H7 (cell line): ENCODE measurements at regions not wholly inside any gene's neighbourhood (a gene's known extent, or its start where the extent isn't known, plus 50 kb on each side); places are given as distances from the start of the nearest gene placed in this dataset.
"Not testable (repeated sequence)": the region's sequence is repeated elsewhere in the genome, so short reads cannot be mapped to it uniquely, and the experiment has no call there.

Experiments used
- DNase-seq: peaks from one replicate; pipeline ENCODE4 v3.0.0; 2012
- H3K27me3 ChIP-seq: 2 replicates; pipeline ENCODE4 v1.6.0; 2011; ENCODE audit warnings: mild to moderate bottlenecking, low read length; ENCODE audit not compliant: control insufficient read depth, insufficient read depth
- H3K36me3 ChIP-seq: replicated peaks from 2 replicates; pipeline ENCODE4 v1.5.1; 2011; ENCODE audit warnings: low read length; ENCODE audit not compliant: control insufficient read depth, insufficient read depth
- H3K4me3 ChIP-seq: 2 replicates; pipeline ENCODE4 v1.5.1; 2011; ENCODE audit warnings: low read depth, mild to moderate bottlenecking, control low read depth, low read length, moderate library complexity; ENCODE audit not compliant: insufficient read depth

- no peak for DNase-seq
- Histone ChIP-seq H3K4me3 (no peak overlapping the region), H3K36me3 (no peaks in the 10 kb centered on the region), H3K27me3 (no peaks in the 10 kb centered on the region)
These were observed 617.7 kb upstream of the CDH11 start for GRCh38 chr16:65739518-65739917.

GRCh38 chr16:65737831-65738230 is 616.0 kb upstream of the CDH11 start:
- no peaks in the 10 kb centered on the region for H3K36me3 ChIP-seq
- no peaks in the 10 kb centered on the region for H3K27me3 ChIP-seq
- no peak overlapping the region for H3K4me3 ChIP-seq
- no peak for DNase-seq

GRCh38 chr16:65735615-65736014 is 613.8 kb upstream of the CDH11 start:
- not testable (repeated sequence) for H3K4me3 ChIP-seq, H3K27me3 ChIP-seq, DNase-seq, H3K36me3 ChIP-seq

- Histone ChIP-seq H3K27me3 (no peaks in the 10 kb centered on the region), H3K4me3 (no peak overlapping the region), H3K36me3 (no peaks in the 10 kb centered on the region)
- no peak for DNase-seq
These were observed 611.9 kb upstream of the CDH11 start for GRCh38 chr16:65733721-65734120.

GRCh38 chr16:65731833-65732232 is 610.0 kb upstream of the CDH11 start:
- DNase-seq, result no peak
- Histone ChIP-seq H3K36me3 (no peaks in the 10 kb centered on the region), H3K4me3 (no peak overlapping the region), H3K27me3 (no peaks in the 10 kb centered on the region)

- Histone ChIP-seq H3K4me3 (no peak overlapping the region), H3K27me3 (no peaks in the 10 kb centered on the region), H3K36me3 (no peaks in the 10 kb centered on the region)
- peak; percentile 12 for DNase-seq
These were observed 606.8 kb upstream of the CDH11 start for GRCh38 chr16:65728652-65729051.

GRCh38 chr16:65728167-65728566 is 606.3 kb upstream of the CDH11 start:
- no peaks in the 10 kb centered on the region for H3K27me3 ChIP-seq
- no peak overlapping the region for H3K4me3 ChIP-seq
- peak; percentile 19 for DNase-seq
- H3K36me3 ChIP-seq, result no peaks in the 10 kb centered on the region

- Histone ChIP-seq H3K36me3 (no peaks in the 10 kb centered on the region), H3K27me3 (no peaks in the 10 kb centered on the region), H3K4me3 (no peak overlapping the region)
- no peak for DNase-seq
These were observed 605.8 kb upstream of the CDH11 start for GRCh38 chr16:65727534-65728137.

- no peak overlapping the region for H3K4me3 ChIP-seq
- no peaks in the 10 kb centered on the region for H3K36me3 ChIP-seq
- no peaks in the 10 kb centered on the region for H3K27me3 ChIP-seq
- DNase-seq, result no peak
These were observed 603.4 kb upstream of the CDH11 start for GRCh38 chr16:65725156-65725845.

- Histone ChIP-seq H3K36me3 (no peaks in the 10 kb centered on the region; the same call in 1 of the 2 replicates), H3K4me3 (no peak overlapping the region), H3K27me3 (no peaks in the 10 kb centered on the region)
- DNase-seq, result no peak
These were observed 600.6 kb upstream of the CDH11 start for GRCh38 chr16:65722429-65722828.

GRCh38 chr16:65717846-65718245 is 596.0 kb upstream of the CDH11 start:
- H3K36me3 ChIP-seq, result no peaks in the 10 kb centered on the region; the same call in 1 of the 2 replicates
- no peak for DNase-seq
- H3K27me3 ChIP-seq, result no peaks in the 10 kb centered on the region
- H3K4me3 ChIP-seq, result no peak overlapping the region

GRCh38 chr16:65716737-65717700 is 595.2 kb upstream of the CDH11 start:
- Histone ChIP-seq H3K4me3 (no peak overlapping the region), H3K27me3 (no peaks in the 10 kb centered on the region), H3K36me3 (no peaks in the 10 kb centered on the region; the same call in 1 of the 2 replicates)
- DNase-seq, result no peak

GRCh38 chr16:65713181-65713808 is 591.4 kb upstream of the CDH11 start:
- peak; percentile 33 for DNase-seq
- Histone ChIP-seq H3K27me3 (no peaks in the 10 kb centered on the region), H3K4me3 (no peak overlapping the region), H3K36me3 (no peaks in the 10 kb centered on the region)

- Histone ChIP-seq H3K36me3 (no peaks in the 10 kb centered on the region), H3K27me3 (no peaks in the 10 kb centered on the region), H3K4me3 (no peak overlapping the region)
- no peak for DNase-seq
These were observed 588.2 kb upstream of the CDH11 start for GRCh38 chr16:65710107-65710506.
